Esophagus squamous epithelium (tissue), 5 donors: ENCODE measurements at regions not wholly inside any gene's neighbourhood (a gene's known extent, or its start where the extent isn't known, plus 50 kb on each side); places are given as distances from the start of the nearest gene placed in this dataset.
"Not testable (repeated sequence)": the region's sequence is repeated elsewhere in the genome, so short reads cannot be mapped to it uniquely, and the experiment has no call there.

ENCODE experiments used
- DNase-seq: peaks from one replicate; lab custom pipeline; 2025; lab: John Stamatoyannopoulos, UW
- H3K27ac ChIP-seq, 4 donors: fragments of 200-600 bp; sonication (generic); one replicate each; pipeline ENCODE4 v1.5.1; 2016 to 2019; ENCODE audit warnings: mild to moderate bottlenecking in 1 of 4
- H3K27me3 ChIP-seq, 4 donors: fragments of 200-600 bp; sonication (generic); 1 replicate in 3 of 4; 2 replicates in 1 of 4; pipeline versions ENCODE4 v1.5.1 to v1.6.0; 2017 to 2021; ENCODE audit warnings: antibody characterized with exemption in 1 of 4
- H3K36me3 ChIP-seq, 3 donors: fragments of 200-600 bp; sonication (generic); one replicate each; pipeline ENCODE4 v1.5.1; 2016 to 2019
- H3K4me1 ChIP-seq, 3 donors: fragments of 200-600 bp; sonication (generic); one replicate each; pipeline ENCODE4 v1.5.1; 2017 to 2019
- H3K4me3 ChIP-seq, 4 donors: fragments of 200-600 bp; sonication (generic); 1 replicate in 3 of 4; 2 replicates in 1 of 4; pipeline ENCODE4 v1.5.1; 2016 to 2019; ENCODE audit warnings: mild to moderate bottlenecking in 2 of 4, moderate library complexity in 1 of 4
- H3K9me3 ChIP-seq, 3 donors: fragments of 200-600 bp; sonication (generic); one replicate each; pipeline ENCODE4 v1.5.1; 2016 to 2019
- POLR2A ChIP-seq, 4 donors: fragments of 450-650 bp; IDR thresholded peaks; one replicate each; pipeline ENCODE4 v1.6.1; 2017; ENCODE audit warnings: antibody characterized with exemption in 4 of 4, mild to moderate bottlenecking in 4 of 4, moderate library complexity in 3 of 4
- WGBS, 2 donors: methylation state at CpG; one replicate each; pipeline ENCODE4 v1.1.5; 2018; 5-methylcytosine and 5-hydroxymethylcytosine counted together
- intact Hi-C: fragments of 100-400 bp; cut with DNase I; formaldehyde crosslinking; loops from one replicate; pipeline ENCODE4 v1.15.0; 2022
- TF ChIP-seq, protein P1 (sequence below), 6 experiments: fragments of 450-650 bp in 4 of 6; fragments of 200-600 bp in 2 of 6; sonication (generic) in 2 of 6; IDR thresholded peaks; one replicate each; pipeline ENCODE4 v1.5.1; 2016 to 2019; ENCODE audit warnings: antibody characterized with exemption in 6 of 6, mild to moderate bottlenecking in 4 of 6, moderate library complexity in 4 of 6
- donor health status: DM: yes; HTN: yes; CAD: no.

- Histone ChIP-seq H3K27ac (no peak overlapping the region), H3K9me3 (peaks cover 0 to 8% (median 0%) of the 10 kb centered on the region in 3 donors), H3K36me3 (peaks cover 0 to 9% (median 0%) of the 10 kb centered on the region in 3 donors), H3K4me3 (no peak overlapping the region), H3K27me3 (no peaks in the 10 kb centered on the region), H3K4me1 (peaks cover 0 to 12% (median 0%) of the 10 kb centered on the region in 3 donors)
- no peak for DNase-seq
- intact Hi-C loops, result no loop called here
- WGBS, 2 donors, result 74 to 81% methylated on average over 8 of the region's 9 CpGs
- TF ChIP-seq, protein P1, sequence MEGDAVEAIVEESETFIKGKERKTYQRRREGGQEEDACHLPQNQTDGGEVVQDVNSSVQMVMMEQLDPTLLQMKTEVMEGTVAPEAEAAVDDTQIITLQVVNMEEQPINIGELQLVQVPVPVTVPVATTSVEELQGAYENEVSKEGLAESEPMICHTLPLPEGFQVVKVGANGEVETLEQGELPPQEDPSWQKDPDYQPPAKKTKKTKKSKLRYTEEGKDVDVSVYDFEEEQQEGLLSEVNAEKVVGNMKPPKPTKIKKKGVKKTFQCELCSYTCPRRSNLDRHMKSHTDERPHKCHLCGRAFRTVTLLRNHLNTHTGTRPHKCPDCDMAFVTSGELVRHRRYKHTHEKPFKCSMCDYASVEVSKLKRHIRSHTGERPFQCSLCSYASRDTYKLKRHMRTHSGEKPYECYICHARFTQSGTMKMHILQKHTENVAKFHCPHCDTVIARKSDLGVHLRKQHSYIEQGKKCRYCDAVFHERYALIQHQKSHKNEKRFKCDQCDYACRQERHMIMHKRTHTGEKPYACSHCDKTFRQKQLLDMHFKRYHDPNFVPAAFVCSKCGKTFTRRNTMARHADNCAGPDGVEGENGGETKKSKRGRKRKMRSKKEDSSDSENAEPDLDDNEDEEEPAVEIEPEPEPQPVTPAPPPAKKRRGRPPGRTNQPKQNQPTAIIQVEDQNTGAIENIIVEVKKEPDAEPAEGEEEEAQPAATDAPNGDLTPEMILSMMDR (IDR thresholded peaks at IDR 0.05), result no peak
- no peak for TF ChIP-seq POLR2A (IDR thresholded peaks at IDR 0.05)
These were observed 80.7 kb downstream of the FHIP1A start for GRCh38 chr4:151489462-151490203.

DNA sequence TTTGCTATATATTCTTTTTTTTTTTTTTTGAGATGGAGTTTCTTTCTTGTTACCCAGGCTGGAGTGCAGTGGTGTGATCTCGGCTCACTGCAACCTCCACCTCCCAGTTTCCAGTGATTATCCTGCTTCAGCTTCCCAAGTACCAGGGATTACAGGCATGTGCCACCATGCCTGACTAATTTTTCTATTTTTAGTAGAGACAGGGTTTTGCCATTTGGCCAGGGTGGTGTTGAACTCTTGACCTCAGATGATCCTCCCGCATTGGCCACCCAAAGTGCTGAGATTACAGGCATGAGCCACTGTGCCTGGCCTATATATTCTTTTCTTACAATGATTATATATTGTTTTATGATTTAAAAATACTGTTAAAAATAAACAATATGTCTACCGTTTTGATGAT, 86.6 kb downstream of the FHIP1A start:
- H3K4me1 ChIP-seq, H3K27me3 ChIP-seq, DNase-seq, H3K4me3 ChIP-seq, intact Hi-C loops, H3K36me3 ChIP-seq, H3K27ac ChIP-seq: not testable (repeated sequence)
- 84 to 85% methylated on average over 3 of the region's 3 CpGs for WGBS, 2 donors
- peaks cover 0 to 12% (median 0%) of the 10 kb centered on the region in 3 donors for H3K9me3 ChIP-seq

- H3K9me3 ChIP-seq, H3K27ac ChIP-seq, H3K4me1 ChIP-seq, intact Hi-C loops, H3K4me3 ChIP-seq, H3K27me3 ChIP-seq, DNase-seq, H3K36me3 ChIP-seq: not testable (repeated sequence)
- 78 to 94% methylated on average over 6 to 7 of the region's 11 CpGs for WGBS, 2 donors
These were observed 102.6 kb downstream of the FHIP1A start for GRCh38 chr4:151511548-151511947.

- no peak for DNase-seq
- H3K36me3 ChIP-seq, result no peaks in the 10 kb centered on the region
- no peaks in the 10 kb centered on the region for H3K4me1 ChIP-seq
- no peak overlapping the region for H3K4me3 ChIP-seq
- no peaks in the 10 kb centered on the region for H3K9me3 ChIP-seq
- H3K27me3 ChIP-seq, result no peaks in the 10 kb centered on the region
- no peak for TF ChIP-seq POLR2A (IDR thresholded peaks at IDR 0.05)
- TF ChIP-seq, protein P1 (IDR thresholded peaks at IDR 0.05), result no peak
- intact Hi-C loops, result no loop called here
- no peak overlapping the region for H3K27ac ChIP-seq
These were observed 108.9 kb downstream of the FHIP1A start for GRCh38 chr4:151517896-151518295.

DNA sequence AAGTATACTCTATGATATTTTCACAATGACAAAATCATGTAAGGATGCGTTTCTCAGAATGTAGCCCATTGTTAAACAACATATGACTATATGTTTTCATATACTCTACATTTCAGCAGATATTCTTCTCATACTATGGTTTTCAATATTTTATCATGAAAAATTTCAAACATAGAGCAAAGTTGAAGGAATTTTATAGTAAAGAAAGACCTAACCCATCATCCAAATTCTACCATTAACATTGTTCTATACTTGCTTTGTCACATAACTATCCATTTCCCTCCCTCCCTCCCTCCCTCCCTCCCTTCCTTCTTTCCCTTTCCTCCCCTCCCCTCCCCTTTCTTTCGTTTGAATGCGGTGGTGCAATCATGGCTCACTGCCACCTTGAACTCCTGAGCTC, 109.4 kb downstream of the FHIP1A start:
- 55 to 57% methylated on average over 3 of the region's 3 CpGs for WGBS, 2 donors
- TF ChIP-seq, protein P1 (IDR thresholded peaks at IDR 0.05), result no peak
- TF ChIP-seq POLR2A (IDR thresholded peaks at IDR 0.05), result no peak
- H3K9me3 ChIP-seq, result no peaks in the 10 kb centered on the region

DNA sequence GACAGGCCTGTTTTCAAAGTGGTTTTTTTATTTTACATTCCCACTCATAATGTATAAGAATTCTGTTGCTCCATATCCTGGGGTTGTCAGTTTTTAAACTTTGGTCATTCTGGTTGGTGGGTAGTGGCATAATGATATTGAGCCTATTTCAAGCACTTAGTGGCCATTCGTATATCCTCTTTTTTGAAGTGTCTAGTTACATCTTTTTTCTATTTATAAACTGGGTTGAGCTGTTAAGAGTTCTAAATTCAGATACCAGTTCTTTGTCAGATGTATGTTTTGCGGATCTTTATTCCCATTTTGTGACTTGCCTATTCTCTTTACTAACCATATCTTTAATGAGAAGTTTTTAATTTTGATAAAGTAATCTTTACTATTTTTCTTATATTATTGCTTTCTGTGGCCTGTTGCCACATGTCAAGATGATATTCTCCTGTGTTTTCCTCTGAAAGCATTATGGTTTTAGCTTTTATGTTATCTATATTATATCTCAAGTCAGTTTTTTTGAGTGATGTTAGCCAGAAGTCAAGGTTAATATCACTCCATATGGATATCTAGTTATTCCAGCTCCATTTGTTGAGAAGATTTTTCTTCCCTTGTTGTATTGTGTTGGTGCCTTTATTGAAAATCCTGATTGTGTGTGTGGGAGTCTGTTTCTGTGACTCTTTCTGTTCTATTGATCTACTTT, 110.9 kb downstream of the FHIP1A start:
- intact Hi-C loops, result no loop called here
- Histone ChIP-seq H3K4me1 (peaks cover 0 to 6% (median 0%) of the 10 kb centered on the region in 3 donors), H3K36me3 (no peaks in the 10 kb centered on the region), H3K27ac (no peak overlapping the region), H3K9me3 (no peaks in the 10 kb centered on the region), H3K4me3 (no peak overlapping the region), H3K27me3 (no peaks in the 10 kb centered on the region)
- TF ChIP-seq, protein P1 (IDR thresholded peaks at IDR 0.05), result no peak
- no peak for TF ChIP-seq POLR2A (IDR thresholded peaks at IDR 0.05)
- no peak for DNase-seq
- WGBS, 2 donors, result 82 to 85% methylated on average over 2 of the region's 2 CpGs

More for the DNA sequence above, 109.4 kb downstream of the FHIP1A start:
- Histone ChIP-seq H3K27me3 (no peaks in the 10 kb centered on the region), H3K4me1 (no peaks in the 10 kb centered on the region), H3K36me3 (no peaks in the 10 kb centered on the region), H3K27ac (no peak overlapping the region), H3K4me3 (no peak overlapping the region)
- intact Hi-C loops, result no loop called here
- DNase-seq, result no peak
